ENCODE measurements at regions not wholly inside any gene's neighbourhood (a gene's known extent, or its start where the extent isn't known, plus 50 kb on each side); places are given as distances from the start of the nearest gene placed in this dataset.

DNA sequence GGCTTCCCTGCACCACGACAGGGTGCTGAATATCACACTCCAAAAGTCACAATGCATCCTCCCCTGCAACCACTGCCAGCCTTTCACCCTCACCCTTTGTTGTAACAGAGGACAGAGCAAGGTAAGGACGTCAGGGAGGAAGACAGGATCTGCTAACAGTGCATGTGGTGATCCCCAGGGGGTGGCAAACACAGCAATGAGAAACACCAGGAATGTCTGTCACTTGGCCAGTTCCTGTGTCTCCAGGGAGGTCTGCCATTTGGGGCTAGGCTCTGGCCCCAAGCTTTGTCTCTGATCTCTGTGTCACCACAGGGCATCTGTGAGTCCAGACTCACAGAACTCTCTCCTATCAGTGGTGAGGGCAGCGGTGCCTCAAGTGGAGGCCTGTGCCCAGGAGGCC is 54.3 kb upstream of the SLC24A5 start:
- no peak for TF ChIP-seq POLR2AphosphoS5 (IDR thresholded peaks at IDR 0.05; ENCODE audit: borderline replicate concordance, low read depth, low read length)
- TF ChIP-seq FOXP2 (optimal IDR thresholded peaks at IDR 0.05; ENCODE audit: control extremely low read depth, extremely low read length, insufficient read depth), result no peak
